ENCODE measurements at regions not wholly inside any gene's neighbourhood (a gene's known extent, or its start where the extent isn't known, plus 50 kb on each side); places are given as distances from the start of the nearest gene placed in this dataset.

- TF ChIP-seq, protein P1, sequence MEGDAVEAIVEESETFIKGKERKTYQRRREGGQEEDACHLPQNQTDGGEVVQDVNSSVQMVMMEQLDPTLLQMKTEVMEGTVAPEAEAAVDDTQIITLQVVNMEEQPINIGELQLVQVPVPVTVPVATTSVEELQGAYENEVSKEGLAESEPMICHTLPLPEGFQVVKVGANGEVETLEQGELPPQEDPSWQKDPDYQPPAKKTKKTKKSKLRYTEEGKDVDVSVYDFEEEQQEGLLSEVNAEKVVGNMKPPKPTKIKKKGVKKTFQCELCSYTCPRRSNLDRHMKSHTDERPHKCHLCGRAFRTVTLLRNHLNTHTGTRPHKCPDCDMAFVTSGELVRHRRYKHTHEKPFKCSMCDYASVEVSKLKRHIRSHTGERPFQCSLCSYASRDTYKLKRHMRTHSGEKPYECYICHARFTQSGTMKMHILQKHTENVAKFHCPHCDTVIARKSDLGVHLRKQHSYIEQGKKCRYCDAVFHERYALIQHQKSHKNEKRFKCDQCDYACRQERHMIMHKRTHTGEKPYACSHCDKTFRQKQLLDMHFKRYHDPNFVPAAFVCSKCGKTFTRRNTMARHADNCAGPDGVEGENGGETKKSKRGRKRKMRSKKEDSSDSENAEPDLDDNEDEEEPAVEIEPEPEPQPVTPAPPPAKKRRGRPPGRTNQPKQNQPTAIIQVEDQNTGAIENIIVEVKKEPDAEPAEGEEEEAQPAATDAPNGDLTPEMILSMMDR (IDR thresholded peaks at IDR 0.05): no peak
- no peak for TF ChIP-seq POLR2A (IDR thresholded peaks at IDR 0.05)
Observed at GRCh38 chr1:36597514-36597913, 114.8 kb upstream of the CSF3R start.
